ENCODE measurements at regions not wholly inside any gene's neighbourhood (a gene's known extent, or its start where the extent isn't known, plus 50 kb on each side); places are given as distances from the start of the nearest gene placed in this dataset.

DNA sequence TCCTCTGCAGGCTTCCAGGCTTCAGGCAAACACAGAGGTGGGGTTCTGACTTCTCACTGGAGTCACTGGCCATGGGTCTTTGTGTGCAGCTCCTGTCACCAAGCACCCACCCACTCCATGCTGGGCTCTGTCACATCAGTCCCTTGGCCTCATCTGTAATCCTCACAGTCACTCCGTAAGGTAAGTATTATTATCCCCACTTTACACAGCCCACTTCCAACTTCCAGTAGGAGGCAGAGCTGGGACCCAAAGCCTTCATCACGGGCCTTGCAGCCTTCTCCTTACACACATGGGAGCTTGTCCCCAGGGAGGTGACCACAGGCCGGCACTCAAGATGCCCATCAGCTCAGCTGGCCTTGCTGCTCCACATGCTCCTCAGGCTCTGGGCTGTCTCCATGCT is 266.7 kb upstream of the B3GAT1 start:
- Histone ChIP-seq H4K20me1 (ENCODE audit: insufficient read depth, low read length) (no peaks in the 10 kb centered on the region), H3K4me1 (ENCODE audit: low read length) (no peaks in the 10 kb centered on the region), H3K27ac (ENCODE audit: low read length) (no peak overlapping the region), H3K79me2 (ENCODE audit: low read length) (no peaks in the 10 kb centered on the region), H3K36me3 (replicated peaks; ENCODE audit: low read depth, low read length) (no peaks in the 10 kb centered on the region), H2AFZ (ENCODE audit: low read depth, low read length) (no peak overlapping the region), H3K9ac (ENCODE audit: low read length) (no peak overlapping the region), H3K9me3 (ENCODE audit: insufficient read depth, low read length) (no peaks in the 10 kb centered on the region), H3K27me3 (ENCODE audit: low read depth, low read length) (no peaks in the 10 kb centered on the region), H3K4me2 (ENCODE audit: low read length) (no peak overlapping the region), H3K4me3 (ENCODE audit: low read length) (no peak overlapping the region)
- TF ChIP-seq EZH2phosphoT487 (IDR thresholded peaks at IDR 0.05; ENCODE audit: low read depth): no peak
- TF ChIP-seq, protein P1, sequence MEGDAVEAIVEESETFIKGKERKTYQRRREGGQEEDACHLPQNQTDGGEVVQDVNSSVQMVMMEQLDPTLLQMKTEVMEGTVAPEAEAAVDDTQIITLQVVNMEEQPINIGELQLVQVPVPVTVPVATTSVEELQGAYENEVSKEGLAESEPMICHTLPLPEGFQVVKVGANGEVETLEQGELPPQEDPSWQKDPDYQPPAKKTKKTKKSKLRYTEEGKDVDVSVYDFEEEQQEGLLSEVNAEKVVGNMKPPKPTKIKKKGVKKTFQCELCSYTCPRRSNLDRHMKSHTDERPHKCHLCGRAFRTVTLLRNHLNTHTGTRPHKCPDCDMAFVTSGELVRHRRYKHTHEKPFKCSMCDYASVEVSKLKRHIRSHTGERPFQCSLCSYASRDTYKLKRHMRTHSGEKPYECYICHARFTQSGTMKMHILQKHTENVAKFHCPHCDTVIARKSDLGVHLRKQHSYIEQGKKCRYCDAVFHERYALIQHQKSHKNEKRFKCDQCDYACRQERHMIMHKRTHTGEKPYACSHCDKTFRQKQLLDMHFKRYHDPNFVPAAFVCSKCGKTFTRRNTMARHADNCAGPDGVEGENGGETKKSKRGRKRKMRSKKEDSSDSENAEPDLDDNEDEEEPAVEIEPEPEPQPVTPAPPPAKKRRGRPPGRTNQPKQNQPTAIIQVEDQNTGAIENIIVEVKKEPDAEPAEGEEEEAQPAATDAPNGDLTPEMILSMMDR (IDR thresholded peaks at IDR 0.05; ENCODE audit: low read depth, low read length): no peak

DNA sequence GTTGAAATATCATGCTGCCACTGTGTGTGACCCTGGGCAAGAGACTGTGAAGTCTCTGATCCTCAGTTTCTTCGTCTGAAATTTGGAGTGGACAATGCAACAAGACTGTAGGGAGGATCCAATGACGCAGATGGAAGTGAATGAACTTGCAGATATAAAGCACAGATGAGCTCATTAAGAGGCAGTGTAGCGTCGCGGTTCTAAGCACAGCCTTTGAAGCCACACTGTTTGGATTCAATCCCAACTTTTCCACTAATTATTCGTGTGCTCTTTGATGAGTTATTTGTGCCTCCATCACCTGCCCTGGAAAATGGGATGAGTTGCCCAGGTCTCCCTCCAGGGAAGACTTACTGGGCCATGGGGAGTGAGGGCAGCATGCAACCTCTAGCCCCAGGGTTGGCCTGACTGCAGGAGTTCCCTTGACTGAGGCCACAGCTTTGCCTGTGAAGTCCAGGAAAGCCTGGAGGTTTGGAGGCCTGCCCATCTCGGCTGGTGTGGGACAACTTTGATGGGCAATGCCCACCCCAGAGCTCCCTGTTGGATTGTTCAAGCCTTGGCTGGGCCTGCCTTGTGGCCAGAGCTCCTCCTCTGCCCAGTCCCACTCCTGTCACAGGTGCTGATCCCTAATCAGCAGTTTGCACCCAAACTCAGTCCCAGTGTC is 266.0 kb upstream of the B3GAT1 start:
- no peak overlapping the region for H3K9ac ChIP-seq (ENCODE audit: low read length)
- no peak overlapping the region for H3K4me2 ChIP-seq (ENCODE audit: low read length)
- no peak overlapping the region for H2AFZ ChIP-seq (ENCODE audit: low read depth, low read length)
- H3K27me3 ChIP-seq (ENCODE audit: low read depth, low read length): no peaks in the 10 kb centered on the region
- no peaks in the 10 kb centered on the region for H3K36me3 ChIP-seq (replicated peaks; ENCODE audit: low read depth, low read length)
- TF ChIP-seq, protein P1 (IDR thresholded peaks at IDR 0.05; ENCODE audit: low read depth, low read length): no peak
- no peak for TF ChIP-seq EZH2phosphoT487 (IDR thresholded peaks at IDR 0.05; ENCODE audit: low read depth)
- H3K79me2 ChIP-seq (ENCODE audit: low read length): no peaks in the 10 kb centered on the region
- H4K20me1 ChIP-seq (ENCODE audit: insufficient read depth, low read length): no peaks in the 10 kb centered on the region
- no peak overlapping the region for H3K27ac ChIP-seq (ENCODE audit: low read length)
- H3K9me3 ChIP-seq (ENCODE audit: insufficient read depth, low read length): no peaks in the 10 kb centered on the region
- H3K4me1 ChIP-seq (ENCODE audit: low read length): no peaks in the 10 kb centered on the region
- no peak overlapping the region for H3K4me3 ChIP-seq (ENCODE audit: low read length)

DNA sequence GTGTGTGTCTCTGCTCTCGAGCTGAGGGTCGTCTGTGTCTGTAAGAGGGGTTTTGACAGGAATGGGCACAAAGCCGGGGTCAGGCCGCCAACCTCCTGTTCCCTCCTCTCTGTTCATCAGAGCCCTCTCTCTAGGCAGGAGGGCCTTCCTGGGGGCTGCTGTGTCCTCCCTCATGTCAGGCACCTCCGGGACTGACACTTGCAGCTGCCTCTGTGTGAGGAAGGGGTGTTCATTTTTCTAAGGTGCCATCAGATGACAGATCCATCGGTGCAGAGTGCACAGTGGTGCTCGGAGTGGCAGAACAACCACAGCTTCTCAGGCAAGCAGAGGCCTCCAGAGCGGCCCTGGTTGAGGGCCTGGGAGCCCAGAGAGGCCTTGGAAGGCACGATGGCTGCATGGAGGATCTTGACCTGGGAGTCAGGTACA is 265.4 kb upstream of the B3GAT1 start:
- no peak for TF ChIP-seq EZH2phosphoT487 (IDR thresholded peaks at IDR 0.05; ENCODE audit: low read depth)
- TF ChIP-seq, protein P1 (IDR thresholded peaks at IDR 0.05; ENCODE audit: low read depth, low read length): no peak
- no peak overlapping the region for H3K27ac ChIP-seq (ENCODE audit: low read length)
- H3K4me3 ChIP-seq (ENCODE audit: low read length): no peak overlapping the region
- no peak overlapping the region for H3K9ac ChIP-seq (ENCODE audit: low read length)
- no peaks in the 10 kb centered on the region for H3K9me3 ChIP-seq (ENCODE audit: insufficient read depth, low read length)
- no peaks in the 10 kb centered on the region for H3K4me1 ChIP-seq (ENCODE audit: low read length)
- H4K20me1 ChIP-seq (ENCODE audit: insufficient read depth, low read length): no peaks in the 10 kb centered on the region
- H3K4me2 ChIP-seq (ENCODE audit: low read length): no peak overlapping the region
- H3K36me3 ChIP-seq (replicated peaks; ENCODE audit: low read depth, low read length): no peaks in the 10 kb centered on the region
- no peak overlapping the region for H2AFZ ChIP-seq (ENCODE audit: low read depth, low read length)
- no peaks in the 10 kb centered on the region for H3K79me2 ChIP-seq (ENCODE audit: low read length)
- H3K27me3 ChIP-seq (ENCODE audit: low read depth, low read length): peaks cover under 1% of the 10 kb centered on the region; the same call in 1 of the 2 replicates

DNA sequence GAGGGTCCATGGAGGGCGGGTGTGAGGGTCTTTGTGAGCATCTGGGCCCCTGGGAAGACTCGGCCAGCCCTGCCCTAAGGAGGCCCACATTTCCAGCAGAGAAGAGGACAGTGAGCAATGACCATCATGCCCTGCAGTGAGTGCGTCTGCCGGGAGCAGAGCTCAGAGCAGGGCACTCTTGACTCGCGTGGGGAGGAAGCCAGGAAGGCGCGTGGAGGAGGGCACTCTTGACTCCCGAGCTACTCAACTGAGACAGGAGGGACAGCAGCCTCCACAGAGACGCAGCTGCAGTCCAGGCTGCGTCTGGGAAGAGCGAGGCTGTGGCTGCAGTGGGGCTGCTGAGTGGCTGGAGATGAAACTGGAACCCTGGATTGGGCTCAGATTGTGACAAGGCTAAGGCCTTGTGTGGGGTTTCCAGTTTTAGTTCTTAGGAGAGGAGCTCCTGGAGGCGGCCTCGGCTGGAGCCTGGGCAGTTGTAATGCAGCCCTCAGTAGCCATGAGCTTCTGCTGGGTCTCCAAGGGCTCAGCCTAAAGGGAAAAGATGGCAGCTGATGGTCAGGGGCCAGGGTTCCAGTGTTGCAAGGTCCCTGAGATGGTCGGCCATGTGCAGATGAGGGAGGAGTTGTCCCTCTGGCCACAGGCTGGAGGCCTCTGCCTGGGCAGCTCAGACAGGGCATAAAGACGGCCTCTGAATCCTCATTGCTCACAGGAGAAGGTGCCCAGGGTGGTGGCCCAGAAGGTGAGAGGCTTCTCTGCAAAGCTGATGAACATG is 264.7 kb upstream of the B3GAT1 start:
- Histone ChIP-seq H3K27ac (ENCODE audit: low read length) (no peak overlapping the region), H3K79me2 (ENCODE audit: low read length) (no peaks in the 10 kb centered on the region), H3K4me1 (ENCODE audit: low read length) (no peaks in the 10 kb centered on the region), H3K36me3 (replicated peaks; ENCODE audit: low read depth, low read length) (no peaks in the 10 kb centered on the region), H3K4me3 (ENCODE audit: low read length) (no peak overlapping the region), H3K9ac (ENCODE audit: low read length) (no peak overlapping the region), H4K20me1 (ENCODE audit: insufficient read depth, low read length) (no peaks in the 10 kb centered on the region), H3K4me2 (ENCODE audit: low read length) (no peak overlapping the region), H3K27me3 (ENCODE audit: low read depth, low read length) (peaks cover 8% of the 10 kb centered on the region; the same call in 1 of the 2 replicates), H2AFZ (ENCODE audit: low read depth, low read length) (no peak overlapping the region), H3K9me3 (ENCODE audit: insufficient read depth, low read length) (no peaks in the 10 kb centered on the region)
- TF ChIP-seq EZH2phosphoT487 (IDR thresholded peaks at IDR 0.05; ENCODE audit: low read depth): no peak
- TF ChIP-seq, protein P1 (IDR thresholded peaks at IDR 0.05; ENCODE audit: low read depth, low read length): no peak
